ENCODE measurements at regions not wholly inside any gene's neighbourhood (a gene's known extent, or its start where the extent isn't known, plus 50 kb on each side); places are given as distances from the start of the nearest gene placed in this dataset.
"Not testable (repeated sequence)": the region's sequence is repeated elsewhere in the genome, so short reads cannot be mapped to it uniquely, and the experiment has no call there.

DNA sequence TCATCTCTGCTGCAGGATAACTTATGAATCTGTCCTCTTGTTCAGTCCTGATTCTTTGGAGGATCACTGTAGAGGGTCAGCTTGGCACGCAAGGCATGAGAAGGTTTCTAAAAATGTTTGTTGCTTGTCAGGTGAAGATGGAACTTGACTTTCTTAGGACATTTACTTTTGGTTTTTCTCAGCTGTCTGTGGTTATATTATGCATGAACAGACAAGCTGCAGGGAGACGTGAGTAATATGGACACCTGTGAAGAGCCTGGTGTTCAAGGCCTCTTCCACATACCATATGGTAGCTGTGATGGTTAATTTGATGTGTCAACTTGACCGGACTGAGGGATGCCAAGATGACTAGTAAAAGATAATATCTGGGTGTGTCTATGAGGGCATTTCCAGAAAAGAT lies 270.2 kb upstream of the CPHXL start:
- no peak for DNase-seq (ENCODE audit: low spot score)

DNA sequence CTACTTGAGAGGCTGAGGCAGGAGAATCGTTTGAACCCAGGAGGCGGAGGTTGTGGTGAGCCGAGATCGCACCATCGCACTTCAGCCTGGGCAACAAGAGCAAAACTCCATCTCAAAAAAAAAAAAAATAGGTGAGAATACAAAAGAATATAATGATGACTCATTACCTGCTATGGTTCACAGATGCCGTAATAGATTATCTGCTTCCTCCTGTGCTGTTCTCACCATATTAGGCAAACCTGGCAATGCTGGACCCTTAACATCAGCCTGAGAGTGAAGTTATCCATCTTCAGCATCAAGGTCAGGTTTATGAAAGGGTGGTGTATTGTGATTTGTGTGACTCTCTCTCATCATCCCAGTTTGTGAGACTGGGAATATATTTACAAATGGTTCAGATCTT lies 271.3 kb upstream of the CPHXL start:
- no peak for DNase-seq (ENCODE audit: low spot score)

DNA sequence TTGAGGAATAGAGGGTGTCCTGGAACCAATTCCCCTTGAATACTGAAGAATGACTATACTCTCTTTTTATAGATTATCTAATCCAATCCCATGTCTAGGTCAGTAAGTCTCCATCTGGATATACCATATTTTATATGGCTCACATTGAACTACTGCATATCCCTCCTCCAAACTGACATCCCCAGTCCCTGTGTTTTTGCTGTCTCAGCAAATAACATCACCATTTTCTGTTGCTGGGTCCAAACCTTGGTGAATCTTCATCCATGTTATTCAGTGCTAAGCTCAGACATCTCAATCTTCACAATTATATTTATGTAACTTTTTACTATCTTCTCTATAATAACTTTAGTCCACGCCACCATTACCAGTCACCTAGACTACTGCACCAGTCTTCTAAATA lies 269.6 kb upstream of the CNTNAP4 start:
- no peak for DNase-seq (ENCODE audit: low spot score)

DNA sequence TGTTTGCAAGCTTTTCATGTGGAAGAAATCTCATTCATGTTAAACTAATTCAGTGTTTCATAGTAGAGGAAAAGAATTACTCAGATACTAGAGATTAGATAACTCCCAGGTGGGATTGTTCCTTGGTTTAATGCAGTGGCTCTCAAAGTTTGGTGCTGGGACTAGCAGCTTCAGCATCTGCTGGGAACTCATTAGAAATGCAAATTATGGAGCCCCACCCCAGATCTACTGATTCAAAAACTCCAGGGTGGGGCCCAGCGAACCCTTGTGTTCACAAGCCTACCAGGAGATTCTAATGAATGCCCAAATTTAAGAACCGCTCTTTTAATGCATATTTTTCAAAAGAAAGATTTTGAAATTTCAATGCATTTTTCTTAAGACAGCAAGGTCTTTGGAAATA lies 253.4 kb upstream of the CNTNAP4 start:
- no peak for DNase-seq (ENCODE audit: low spot score)

DNA sequence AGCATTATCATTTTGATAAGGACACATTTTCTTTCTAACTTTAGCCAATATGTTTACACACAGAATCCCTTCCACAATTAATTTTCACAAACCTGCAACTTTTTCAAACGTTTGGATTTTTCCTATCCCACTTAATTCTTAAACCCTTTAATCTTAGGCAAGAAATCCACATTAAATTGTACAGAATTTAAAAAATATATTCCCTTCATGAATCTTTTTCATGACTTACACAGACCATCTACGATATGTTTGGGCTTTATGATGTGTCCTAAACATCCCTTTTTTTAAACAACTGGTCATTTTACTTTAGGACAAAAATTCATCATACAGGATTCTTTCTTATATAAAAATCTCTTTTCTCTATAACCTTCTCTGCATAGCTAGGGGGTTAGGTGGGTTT lies 241.5 kb upstream of the CNTNAP4 start:
- DNase-seq (ENCODE audit: low spot score), result no peak

DNA sequence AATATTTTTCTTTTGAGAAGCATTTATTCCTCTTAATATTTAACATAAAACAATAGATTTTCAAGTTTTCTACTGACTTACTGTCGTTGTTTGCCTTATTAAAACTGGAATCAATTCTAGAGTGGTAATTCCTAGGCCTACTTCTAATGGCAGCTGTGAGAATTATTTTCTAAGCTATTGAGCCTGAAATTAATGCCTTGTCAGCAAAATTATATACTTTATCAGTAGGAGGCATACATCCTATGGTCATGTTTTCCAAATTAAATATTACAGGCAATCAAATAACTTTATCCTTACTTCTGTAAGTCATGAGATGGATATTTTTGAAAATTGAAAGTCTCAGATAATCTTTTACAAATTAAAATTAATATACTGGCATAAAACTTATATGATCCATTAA lies 239.1 kb upstream of the CNTNAP4 start:
- DNase-seq (ENCODE audit: low spot score), result no peak

DNA sequence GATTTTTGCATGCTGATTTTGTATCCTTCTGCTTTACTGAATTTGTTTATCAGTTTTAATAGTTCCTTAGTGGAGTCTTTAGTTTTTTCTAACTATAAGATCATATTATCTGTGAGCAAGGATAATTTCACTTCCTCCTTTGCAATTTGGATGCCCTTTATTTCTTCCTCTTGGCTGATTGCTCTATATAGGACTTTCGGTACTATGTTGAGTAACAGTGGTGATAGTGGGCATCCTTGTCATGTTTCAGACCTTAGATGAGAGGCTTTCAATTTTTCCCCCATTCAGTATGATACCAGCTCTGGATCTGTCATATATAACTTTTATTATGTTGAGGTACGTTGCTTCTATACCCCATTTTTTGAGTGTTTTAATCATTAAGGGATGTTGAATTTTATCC lies 224.5 kb upstream of the CNTNAP4 start:
- DNase-seq (ENCODE audit: low spot score), result no peak

DNA sequence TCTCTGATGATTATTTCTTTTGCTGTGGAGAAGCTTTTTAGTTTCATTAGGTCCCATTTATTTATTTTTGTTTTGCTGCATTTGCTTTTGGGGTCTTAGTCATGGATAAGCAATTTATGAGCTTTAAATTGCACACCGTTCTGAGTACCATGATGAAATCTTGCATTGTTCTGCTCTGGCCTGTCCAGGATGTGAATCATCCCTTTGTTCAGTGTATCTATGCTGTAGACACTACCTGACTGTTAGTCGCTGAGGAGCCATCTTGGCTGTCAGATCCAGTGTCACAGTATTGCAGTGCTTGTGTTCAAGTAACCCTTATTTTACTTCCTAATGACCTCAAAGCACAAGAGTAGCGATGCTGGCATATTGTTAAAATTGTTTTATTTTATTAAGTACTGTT lies 218.0 kb upstream of the CNTNAP4 start:
- DNase-seq (ENCODE audit: low spot score), result no peak

DNA sequence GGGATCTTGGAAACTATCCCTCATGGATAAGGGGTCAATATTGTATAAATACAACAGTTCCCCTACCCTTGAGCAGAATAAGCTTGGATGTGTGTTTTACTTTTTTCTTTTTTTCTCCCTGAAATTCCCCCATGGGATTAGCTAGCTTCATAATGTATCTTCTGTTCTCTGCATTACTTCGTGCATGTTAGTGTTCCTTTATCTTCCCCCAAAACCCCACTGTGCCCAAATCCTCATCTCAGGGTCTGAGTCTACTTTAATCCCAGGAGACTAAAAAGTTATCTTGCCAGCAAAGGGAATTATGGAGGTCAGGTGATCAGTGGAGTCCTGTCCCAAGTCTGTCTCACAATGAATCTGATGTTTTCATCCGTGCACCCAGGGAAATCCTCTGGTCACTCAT lies 217.5 kb upstream of the CNTNAP4 start:
- DNase-seq (ENCODE audit: low spot score), result no peak

DNA sequence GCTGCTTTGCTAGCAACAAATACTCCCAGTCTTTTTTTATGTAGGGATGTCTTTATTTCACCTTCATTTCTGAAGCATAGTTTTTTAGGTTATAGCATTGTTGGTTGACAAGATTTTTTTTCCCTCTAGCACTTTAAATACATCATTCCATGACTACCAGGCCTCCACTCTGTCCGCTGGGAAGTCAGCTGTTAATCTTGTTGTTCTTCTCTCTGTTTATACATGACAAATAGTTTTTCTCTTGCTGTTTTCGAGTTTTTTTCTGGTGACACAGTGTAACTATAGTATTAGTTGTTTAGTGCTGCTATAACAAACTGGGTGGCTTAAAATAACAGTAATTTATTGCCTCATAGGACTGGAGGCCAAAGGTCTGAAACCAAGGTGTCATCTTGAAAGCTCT lies 205.5 kb upstream of the CNTNAP4 start:
- DNase-seq (ENCODE audit: low spot score), result no peak

DNA sequence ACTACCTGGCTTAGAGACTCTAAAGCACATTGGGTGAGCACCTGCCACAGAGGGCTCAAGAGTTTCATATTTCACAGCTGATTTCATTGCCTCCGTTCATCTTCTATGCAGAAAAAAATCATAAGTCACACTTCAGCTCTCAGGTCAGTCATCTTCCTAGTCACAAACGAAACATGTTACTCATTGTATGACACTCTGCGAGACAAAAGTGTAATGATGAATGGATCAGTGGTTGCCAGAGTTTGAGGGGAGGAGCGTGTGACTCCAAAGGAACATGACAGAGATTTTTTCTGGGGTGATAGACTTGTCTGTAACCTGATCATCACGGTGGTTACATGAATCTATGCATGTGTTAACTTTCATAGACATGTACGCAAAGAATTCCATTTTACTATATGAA lies 195.2 kb upstream of the CNTNAP4 start:
- no peak for DNase-seq (ENCODE audit: low spot score)

DNA sequence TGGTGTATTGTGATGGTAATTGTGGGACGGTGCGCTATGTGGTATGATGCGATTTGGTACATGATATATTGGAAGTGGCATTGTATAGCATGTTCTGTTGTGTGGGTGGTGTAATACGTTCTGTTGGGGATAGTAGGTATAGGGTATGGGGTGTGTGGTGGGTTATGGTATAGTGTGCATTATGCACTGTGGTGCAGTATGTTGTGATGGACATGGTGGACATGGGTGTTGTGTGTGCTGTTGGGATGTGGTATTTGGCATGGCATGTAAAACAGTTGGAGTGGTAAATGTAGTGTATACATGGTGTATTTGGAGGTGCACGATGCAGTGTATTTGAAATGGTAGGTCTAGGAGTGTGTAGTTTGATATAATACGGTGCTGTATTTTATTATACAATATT lies 170.6 kb upstream of the CNTNAP4 start:
- DNase-seq (ENCODE audit: low spot score), result no peak

DNA sequence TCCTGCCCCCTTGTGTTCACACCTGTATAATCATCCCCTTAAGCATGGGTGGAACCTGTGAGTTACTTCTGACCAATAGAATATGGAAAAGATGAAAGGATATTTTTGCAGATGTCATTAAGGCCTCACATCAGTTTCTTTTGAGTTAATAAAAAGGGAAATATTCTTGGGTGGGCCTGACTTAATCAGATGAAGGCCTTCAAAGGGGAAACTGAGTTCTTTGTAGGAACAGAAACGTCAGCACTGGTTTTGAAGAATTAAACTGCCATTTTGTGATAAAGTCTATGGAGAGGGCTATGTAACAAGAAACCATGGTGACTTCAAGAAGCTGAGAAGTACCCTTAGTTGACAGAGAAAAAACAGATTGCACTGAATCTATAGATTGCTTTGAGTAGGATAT lies 168.7 kb upstream of the CNTNAP4 start:
- no peak for DNase-seq (ENCODE audit: low spot score)

DNA sequence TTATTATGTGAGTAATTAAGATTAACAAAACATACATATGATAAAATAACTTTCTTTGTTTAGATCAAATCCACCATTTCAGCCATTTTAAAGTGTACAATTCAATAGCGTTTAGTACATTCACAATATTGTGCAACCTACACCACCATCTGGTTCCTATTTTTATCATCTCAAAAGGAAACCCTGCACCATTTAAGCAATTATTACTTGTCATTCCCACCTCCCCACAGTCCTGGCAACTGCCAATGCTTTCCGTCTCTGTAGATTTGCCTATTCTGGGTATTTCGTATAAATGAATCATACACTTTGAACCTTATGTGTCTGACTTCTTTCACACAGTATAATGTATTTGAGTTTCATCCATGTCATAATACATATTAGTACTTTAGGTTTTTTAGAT lies 162.5 kb upstream of the CNTNAP4 start:
- no peak for DNase-seq (ENCODE audit: low spot score)

DNA sequence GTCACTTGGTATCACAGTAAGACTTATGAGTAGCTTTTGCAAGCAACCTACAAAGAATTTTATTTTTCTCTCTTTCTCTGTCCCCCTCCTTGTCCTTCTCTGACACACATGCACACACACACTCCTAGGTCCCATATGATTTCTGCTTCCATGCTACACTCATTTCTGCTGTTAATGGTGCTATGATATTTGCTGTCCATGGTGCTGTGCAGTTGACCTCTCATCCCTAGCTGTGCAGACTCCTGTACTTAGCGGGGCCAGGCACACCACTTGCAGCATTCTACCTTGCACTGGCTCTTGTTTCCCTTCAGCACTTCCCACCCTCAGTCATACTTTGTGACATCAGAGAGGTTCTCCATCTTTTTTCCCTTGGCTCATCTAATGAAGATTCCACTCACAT lies 158.9 kb upstream of the CNTNAP4 start:
- no peak for DNase-seq (ENCODE audit: low spot score)

DNA sequence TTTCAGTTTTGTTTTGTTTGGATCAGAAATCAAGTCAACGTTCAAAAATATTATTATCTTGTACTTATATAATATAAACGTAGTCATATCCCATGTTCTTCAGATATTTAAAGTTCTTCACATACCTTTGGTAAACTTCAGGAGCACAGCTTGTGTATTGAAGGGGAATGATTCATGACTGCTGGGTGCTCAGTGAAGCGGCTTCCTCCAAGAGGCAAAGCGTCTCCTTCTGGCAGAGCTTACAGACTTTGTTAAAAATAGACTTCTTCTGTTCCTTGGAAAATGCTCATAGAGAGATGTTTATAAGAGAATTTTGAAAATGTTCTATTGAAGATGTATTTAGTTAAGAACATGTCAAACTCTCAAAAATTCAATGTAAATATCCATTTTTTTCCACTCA lies 155.6 kb upstream of the CNTNAP4 start:
- DNase-seq (ENCODE audit: low spot score), result no peak

DNA sequence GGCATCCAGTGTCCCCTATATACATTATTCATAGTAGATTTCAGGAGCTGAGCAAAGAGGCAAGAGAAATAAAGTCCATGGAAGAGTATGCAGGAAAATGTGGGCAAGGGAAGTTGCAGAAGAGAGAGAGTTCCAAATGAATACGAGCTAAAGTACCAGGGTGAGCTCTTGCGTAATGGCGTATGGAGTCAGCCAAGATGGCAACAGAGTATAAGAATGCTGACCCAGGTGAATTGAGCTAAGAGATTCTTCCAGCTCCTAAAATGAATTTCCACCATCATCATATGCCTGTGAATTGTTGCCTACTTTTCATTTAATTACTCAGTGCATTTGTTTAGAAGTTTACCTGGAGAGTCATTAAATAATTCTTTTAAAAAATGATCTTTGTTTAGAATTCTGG lies 153.2 kb upstream of the CNTNAP4 start:
- DNase-seq (ENCODE audit: low spot score), result no peak

DNA sequence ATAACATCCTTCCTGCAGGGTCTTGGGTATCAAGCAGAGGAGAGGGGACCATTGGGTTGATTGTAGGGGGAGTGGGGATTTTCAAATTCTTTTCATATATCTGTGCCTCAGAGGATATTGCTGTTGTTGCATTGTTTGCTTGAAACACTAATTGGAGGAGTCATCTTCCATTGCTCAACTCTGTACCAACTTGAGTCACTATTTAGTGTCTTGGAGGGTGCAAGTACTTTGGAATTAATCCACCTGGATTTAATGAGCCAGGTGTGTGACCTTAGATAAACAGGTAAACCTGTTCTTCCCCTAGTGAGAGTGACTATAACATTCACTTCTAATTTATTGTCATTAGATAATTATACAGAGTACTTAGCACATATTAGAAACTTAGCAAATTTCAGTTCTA lies 151.3 kb upstream of the CNTNAP4 start:
- no peak for DNase-seq (ENCODE audit: low spot score)

DNA sequence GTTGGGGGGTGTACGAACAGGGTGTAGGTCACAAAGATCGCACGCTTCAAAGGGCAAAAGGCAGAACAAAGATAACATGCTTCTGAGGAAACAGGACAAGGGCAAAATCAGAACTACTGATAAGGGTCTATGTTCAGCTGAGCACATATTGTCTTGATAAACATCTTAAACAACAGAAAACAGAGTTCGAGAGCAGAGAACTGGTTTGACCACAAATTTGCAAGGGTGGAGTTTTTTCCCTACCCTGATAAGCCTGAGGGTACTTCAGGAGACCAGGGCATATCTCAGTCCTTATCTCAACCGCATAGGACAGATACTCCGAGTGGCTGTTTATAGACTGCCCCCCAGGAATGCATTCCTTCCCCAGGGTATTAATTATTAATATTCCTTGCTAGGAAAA lies 139.1 kb upstream of the CNTNAP4 start:
- not testable (repeated sequence) for DNase-seq (ENCODE audit: low spot score)

DNA sequence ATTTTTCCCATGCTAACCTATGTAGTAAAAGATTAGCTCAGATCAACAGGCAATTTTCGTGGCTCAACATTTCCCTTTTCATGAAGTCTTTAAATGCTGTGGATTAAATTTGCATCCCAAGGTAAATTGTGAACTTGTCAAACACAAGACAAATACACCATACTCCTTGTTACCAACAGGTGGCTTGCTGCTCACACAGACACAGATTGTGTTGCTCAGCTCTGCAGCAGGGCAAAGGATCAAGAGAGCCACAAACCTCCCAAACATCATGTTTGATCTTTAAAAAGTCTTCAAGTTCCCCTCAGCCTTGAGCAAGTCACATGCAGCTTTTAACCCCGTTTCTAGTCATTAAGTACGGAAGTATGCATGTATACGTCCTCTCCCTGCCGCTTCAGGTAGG lies 119.6 kb upstream of the CNTNAP4 start:
- DNase-seq (ENCODE audit: low spot score), result no peak

DNA sequence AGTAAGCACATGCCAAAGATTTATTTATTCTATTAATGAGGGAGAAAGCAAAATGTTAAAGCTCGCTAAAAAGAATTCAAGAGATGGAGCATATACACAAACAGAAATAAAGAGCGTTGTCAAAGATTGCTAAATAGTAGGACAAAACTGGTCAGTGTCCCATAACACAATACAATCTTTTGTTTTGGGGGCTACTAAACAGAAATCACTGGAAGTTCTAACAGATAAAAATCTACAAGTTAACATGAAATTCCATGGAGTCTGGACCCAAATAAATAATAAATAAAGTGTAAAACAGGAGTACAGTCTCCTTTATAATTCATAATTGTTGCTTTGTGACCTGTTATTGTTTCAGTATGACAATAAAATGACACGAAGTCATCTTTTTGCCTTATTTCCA lies 115.2 kb upstream of the CNTNAP4 start:
- no peak for DNase-seq (ENCODE audit: low spot score)

DNA sequence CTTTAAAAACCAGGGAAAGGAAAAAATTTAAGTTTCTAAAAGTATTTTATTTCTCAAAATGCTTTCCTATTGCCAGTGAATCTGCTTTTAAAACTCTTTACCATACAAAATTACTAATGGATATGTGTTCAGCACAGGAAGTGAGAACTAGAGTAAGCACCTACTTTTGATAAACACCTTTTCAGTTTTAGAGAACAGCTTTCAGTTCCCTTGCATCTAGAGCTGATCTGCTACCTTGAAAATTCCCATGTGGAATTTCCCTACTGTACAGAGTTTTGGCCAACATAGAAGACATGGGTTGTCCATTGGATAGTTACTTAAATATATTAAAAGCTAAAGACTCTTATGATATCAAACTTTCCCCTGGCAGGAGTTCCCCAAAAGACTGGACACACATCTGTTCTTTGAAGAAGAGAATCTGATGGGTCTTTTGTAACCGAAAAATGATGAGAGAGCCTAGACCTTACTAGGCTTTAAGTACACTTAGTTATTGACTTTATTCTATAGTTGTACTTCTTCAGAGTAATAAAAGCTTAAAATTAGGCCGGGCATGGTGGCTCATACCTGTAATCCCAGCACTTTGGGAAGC lies 112.1 kb upstream of the CNTNAP4 start:
- no peak for DNase-seq (ENCODE audit: low spot score)

DNA sequence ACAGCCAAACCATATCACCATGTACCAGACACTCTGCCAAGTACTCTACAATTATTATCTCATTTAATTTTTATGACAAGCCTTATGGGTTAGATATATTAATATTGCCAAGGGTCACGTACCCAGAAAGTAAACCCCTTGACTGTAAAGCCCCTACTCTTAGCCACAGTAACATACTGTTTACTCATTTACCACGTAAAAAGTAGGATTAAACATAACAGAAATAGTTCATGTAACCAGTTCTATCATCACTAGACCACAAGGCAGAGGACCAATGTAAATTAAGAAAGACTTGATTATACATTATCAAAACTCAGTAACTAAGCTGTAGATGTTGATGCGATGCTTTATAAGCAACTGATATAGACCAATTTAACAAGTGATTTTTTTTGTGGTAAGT lies 101.5 kb upstream of the CNTNAP4 start:
- DNase-seq (ENCODE audit: low spot score), result no peak

DNA sequence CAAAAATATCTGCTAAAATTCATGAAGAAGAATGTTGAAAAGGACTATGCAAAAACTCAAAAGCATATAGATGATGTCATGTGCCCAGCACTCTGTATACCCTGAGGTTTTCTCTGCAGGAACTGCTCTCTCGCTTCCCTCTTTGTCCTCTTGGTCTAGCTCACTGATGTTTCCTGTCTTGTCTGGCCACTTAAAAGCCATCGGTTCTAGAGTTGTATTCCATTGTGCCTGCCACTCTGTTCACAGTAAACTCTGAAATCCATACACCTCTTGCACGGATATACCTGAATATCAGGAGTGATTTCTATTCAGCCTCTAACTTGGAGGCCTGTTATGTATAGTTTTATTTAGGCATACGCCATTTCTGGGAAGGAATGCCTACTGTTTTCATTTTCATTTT lies 101.0 kb upstream of the CNTNAP4 start:
- DNase-seq (ENCODE audit: low spot score), result no peak

DNA sequence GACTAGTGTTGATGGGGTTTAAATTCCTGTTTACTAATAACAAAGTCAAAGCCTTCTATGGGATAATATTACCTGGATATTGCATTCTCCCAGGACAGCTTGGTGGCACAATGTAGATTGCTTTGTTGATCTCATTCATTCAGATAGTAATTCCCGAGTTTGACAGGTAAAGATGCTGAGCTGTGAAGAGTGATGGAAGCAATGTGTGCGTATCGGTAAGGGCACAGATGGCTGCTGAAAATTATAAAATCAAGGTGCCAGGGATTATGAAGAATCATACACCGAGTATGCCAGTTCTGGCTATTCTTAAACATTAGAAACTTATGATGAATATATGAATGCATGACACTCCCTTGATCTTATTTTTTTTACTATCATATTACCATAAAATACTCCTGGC lies 100.6 kb upstream of the CNTNAP4 start:
- no peak for DNase-seq (ENCODE audit: low spot score)

All from D341Med (cell line).